Fibroblast of mammary gland (primary cell): ENCODE measurements at regions not wholly inside any gene's neighbourhood (a gene's known extent, or its start where the extent isn't known, plus 50 kb on each side); places are given as distances from the start of the nearest gene placed in this dataset.

ENCODE experiments used
- DNase-seq: peaks from one replicate; pipeline ENCODE4 v3.0.0-alpha.2; 2010; ENCODE audit warnings: low read depth
- H3K4me3 ChIP-seq: 2 replicates; pipeline ENCODE4 v1.5.1; 2011; ENCODE audit warnings: low read depth, mild to moderate bottlenecking, low read length, moderate library complexity; ENCODE audit not compliant: control insufficient read depth
- CTCF ChIP-seq: conservative IDR thresholded peaks from 2 replicates; pipeline ENCODE4 v1.5.1; 2011; ENCODE audit warnings: low read depth, low read length, inconsistent platforms; ENCODE audit not compliant: control insufficient read depth, insufficient read depth

GRCh38 chr20:41877911-41878310 lies 259.7 kb upstream of the CHD6 start:
- no peak for DNase-seq
- no peak for TF ChIP-seq CTCF

GRCh38 chr20:41874658-41875057 lies 256.5 kb upstream of the CHD6 start:
- H3K4me3 ChIP-seq: no peak overlapping the region
- no peak for TF ChIP-seq CTCF
- no peak for DNase-seq

More at GRCh38 chr20:41877911-41878310, 259.7 kb upstream of the CHD6 start:
- H3K4me3 ChIP-seq: no peak overlapping the region

GRCh38 chr20:41872930-41873329 lies 254.8 kb upstream of the CHD6 start:
- H3K4me3 ChIP-seq: no peak overlapping the region
- DNase-seq: no peak
- no peak for TF ChIP-seq CTCF

GRCh38 chr20:41870869-41871462 lies 252.8 kb upstream of the CHD6 start:
- TF ChIP-seq CTCF: no peak
- DNase-seq: no peak
- no peak overlapping the region for H3K4me3 ChIP-seq

GRCh38 chr20:41869261-41869660 lies 251.1 kb upstream of the CHD6 start:
- no peak for DNase-seq
- H3K4me3 ChIP-seq: no peak overlapping the region
- TF ChIP-seq CTCF: no peak

GRCh38 chr20:41865938-41866337 lies 247.8 kb upstream of the CHD6 start:
- DNase-seq: no peak
- no peak for TF ChIP-seq CTCF
- no peak overlapping the region for H3K4me3 ChIP-seq

GRCh38 chr20:41862476-41862875 lies 244.3 kb upstream of the CHD6 start:
- no peak for TF ChIP-seq CTCF
- DNase-seq: no peak
- H3K4me3 ChIP-seq: no peak overlapping the region
